Activated CD4-positive, alpha-beta memory T cell treated with anti-CD3 and anti-CD28 coated beads, Interleukin-2, amount 10 ng/mL, durations not matched to agents 7 days and 5 days (primary cell): ENCODE measurements at regions not wholly inside any gene's neighbourhood (a gene's known extent, or its start where the extent isn't known, plus 50 kb on each side); places are given as distances from the start of the nearest gene placed in this dataset.

Source experiments
- CTCF ChIA-PET: fragments of 350-600 bp; sonication (Branson Sonifier 250); formaldehyde crosslinking; loops from one replicate; lab custom pipeline; 2021; ENCODE audit warnings: antibody characterized with exemption, inconsistent platforms; lab: Charles Lee
- POLR2A ChIA-PET: fragments of 350-600 bp; sonication (Branson Sonifier 250); formaldehyde crosslinking; loops from one replicate; lab custom pipeline; 2021; ENCODE audit warnings: antibody characterized with exemption; lab: Charles Lee
- DNase-seq: peaks from one replicate; pipeline ENCODE4 v3.0.0-alpha.2; 2020
- H3K27ac Mint-ChIP-seq: one replicate; pipeline ENCODE4 v1.8.0; 2021; ENCODE audit warnings: mild to moderate bottlenecking, mixed read lengths
- H3K27me3 Mint-ChIP-seq: one replicate; pipeline ENCODE4 v1.8.0; 2021; ENCODE audit warnings: mixed read lengths
- H3K36me3 Mint-ChIP-seq: one replicate; pipeline ENCODE4 v1.8.0; 2021; ENCODE audit warnings: low read depth, mixed read lengths
- H3K4me1 Mint-ChIP-seq: one replicate; pipeline ENCODE4 v1.8.0; 2021; ENCODE audit warnings: mixed read lengths
- H3K4me3 Mint-ChIP-seq: one replicate; pipeline ENCODE4 v1.8.0; 2021; ENCODE audit warnings: mild to moderate bottlenecking, mixed read lengths
- H3K9me3 Mint-ChIP-seq: one replicate; pipeline ENCODE4 v1.8.0; 2021; ENCODE audit warnings: mixed read lengths

- H3K4me1 Mint-ChIP-seq = no peaks in the 10 kb centered on the region
Observed at GRCh38 chr11:80993536-80993935, 1552.7 kb upstream of the TENM4 start.

GRCh38 chr11:80990885-80991284 lies 1550.1 kb upstream of the TENM4 start:
- Mint-ChIP-seq H3K27ac (no peak overlapping the region), H3K9me3 (peaks cover 13% of the 10 kb centered on the region), H3K36me3 (no peaks in the 10 kb centered on the region), H3K4me1 (no peaks in the 10 kb centered on the region), H3K27me3 (no peaks in the 10 kb centered on the region), H3K4me3 (no peak overlapping the region)
- no peak for DNase-seq
- POLR2A ChIA-PET = no interaction called here
- CTCF ChIA-PET = no interaction called here

More at GRCh38 chr11:80993536-80993935, 1552.7 kb upstream of the TENM4 start:
- peaks cover 16% of the 10 kb centered on the region for H3K9me3 Mint-ChIP-seq
- no peak overlapping the region for H3K4me3 Mint-ChIP-seq
- CTCF ChIA-PET = no interaction called here
- POLR2A ChIA-PET = no interaction called here
- no peaks in the 10 kb centered on the region for H3K27me3 Mint-ChIP-seq
- DNase-seq = no peak
- no peak overlapping the region for H3K27ac Mint-ChIP-seq
- no peaks in the 10 kb centered on the region for H3K36me3 Mint-ChIP-seq

- no peak for DNase-seq
- POLR2A ChIA-PET = no interaction called here
- no peak overlapping the region for H3K4me3 Mint-ChIP-seq
- no peaks in the 10 kb centered on the region for H3K4me1 Mint-ChIP-seq
- H3K36me3 Mint-ChIP-seq = no peaks in the 10 kb centered on the region
- peaks cover 15% of the 10 kb centered on the region for H3K9me3 Mint-ChIP-seq
- CTCF ChIA-PET = no interaction called here
- no peaks in the 10 kb centered on the region for H3K27me3 Mint-ChIP-seq
- no peak overlapping the region for H3K27ac Mint-ChIP-seq
Observed at GRCh38 chr11:80987171-80987570, 1546.3 kb upstream of the TENM4 start.

GRCh38 chr11:80986421-80987074 lies 1545.7 kb upstream of the TENM4 start:
- ChIA-PET CTCF (no interaction called here), POLR2A (no interaction called here)
- peaks cover 15% of the 10 kb centered on the region for H3K9me3 Mint-ChIP-seq
- no peaks in the 10 kb centered on the region for H3K36me3 Mint-ChIP-seq
- H3K4me3 Mint-ChIP-seq = no peak overlapping the region
- H3K27ac Mint-ChIP-seq = no peak overlapping the region
- DNase-seq = no peak
- no peaks in the 10 kb centered on the region for H3K4me1 Mint-ChIP-seq
- no peaks in the 10 kb centered on the region for H3K27me3 Mint-ChIP-seq

- Mint-ChIP-seq H3K4me3 (no peak overlapping the region), H3K9me3 (peaks cover 11% of the 10 kb centered on the region), H3K27ac (no peak overlapping the region), H3K36me3 (no peaks in the 10 kb centered on the region), H3K27me3 (no peaks in the 10 kb centered on the region), H3K4me1 (no peaks in the 10 kb centered on the region)
- CTCF ChIA-PET = no interaction called here
- POLR2A ChIA-PET = no interaction called here
- DNase-seq = no peak
Observed at GRCh38 chr11:80980227-80980626, 1539.4 kb upstream of the TENM4 start.

- peaks cover 7% of the 10 kb centered on the region for H3K9me3 Mint-ChIP-seq
- CTCF ChIA-PET = no interaction called here
- no peaks in the 10 kb centered on the region for H3K36me3 Mint-ChIP-seq
- H3K4me1 Mint-ChIP-seq = no peaks in the 10 kb centered on the region
- H3K27ac Mint-ChIP-seq = no peak overlapping the region
- POLR2A ChIA-PET = no interaction called here
- no peaks in the 10 kb centered on the region for H3K27me3 Mint-ChIP-seq
- no peak for DNase-seq
- no peak overlapping the region for H3K4me3 Mint-ChIP-seq
Observed at GRCh38 chr11:80973786-80974185, 1533.0 kb upstream of the TENM4 start.

- Mint-ChIP-seq H3K4me3 (no peak overlapping the region), H3K36me3 (no peaks in the 10 kb centered on the region), H3K27me3 (no peaks in the 10 kb centered on the region), H3K27ac (no peak overlapping the region), H3K4me1 (no peaks in the 10 kb centered on the region), H3K9me3 (peaks cover 6% of the 10 kb centered on the region)
- ChIA-PET POLR2A (no interaction called here), CTCF (no interaction called here)
- no peak for DNase-seq
Observed at GRCh38 chr11:80970037-80970436, 1529.2 kb upstream of the TENM4 start.

- Mint-ChIP-seq H3K27ac (no peak overlapping the region), H3K9me3 (peaks cover 14% of the 10 kb centered on the region), H3K4me3 (no peak overlapping the region), H3K27me3 (no peaks in the 10 kb centered on the region), H3K4me1 (no peaks in the 10 kb centered on the region), H3K36me3 (no peaks in the 10 kb centered on the region)
- no peak for DNase-seq
- ChIA-PET CTCF (no interaction called here), POLR2A (no interaction called here)
Observed at GRCh38 chr11:80967649-80968048, 1526.8 kb upstream of the TENM4 start.

- POLR2A ChIA-PET = no interaction called here
- Mint-ChIP-seq H3K9me3 (peaks cover 17% of the 10 kb centered on the region), H3K36me3 (no peaks in the 10 kb centered on the region), H3K4me1 (no peaks in the 10 kb centered on the region), H3K27me3 (no peaks in the 10 kb centered on the region), H3K27ac (no peak overlapping the region), H3K4me3 (no peak overlapping the region)
- no peak for DNase-seq
- CTCF ChIA-PET = no interaction called here
Observed at GRCh38 chr11:80960381-80961029, 1519.7 kb upstream of the TENM4 start.

GRCh38 chr11:80959751-80960150 lies 1518.9 kb upstream of the TENM4 start:
- Mint-ChIP-seq H3K9me3 (peaks cover 15% of the 10 kb centered on the region), H3K4me3 (no peak overlapping the region), H3K27me3 (no peaks in the 10 kb centered on the region), H3K27ac (no peak overlapping the region), H3K4me1 (no peaks in the 10 kb centered on the region), H3K36me3 (no peaks in the 10 kb centered on the region)
- no peak for DNase-seq
- CTCF ChIA-PET = no interaction called here
- POLR2A ChIA-PET = no interaction called here

GRCh38 chr11:80958987-80959386 lies 1518.2 kb upstream of the TENM4 start:
- Mint-ChIP-seq H3K27me3 (no peaks in the 10 kb centered on the region), H3K4me1 (no peaks in the 10 kb centered on the region), H3K27ac (no peak overlapping the region), H3K4me3 (no peak overlapping the region), H3K36me3 (no peaks in the 10 kb centered on the region), H3K9me3 (peaks cover 12% of the 10 kb centered on the region)
- POLR2A ChIA-PET = no interaction called here
- CTCF ChIA-PET = no interaction called here
- no peak for DNase-seq

- H3K9me3 Mint-ChIP-seq = peaks cover 8% of the 10 kb centered on the region
- no peak overlapping the region for H3K27ac Mint-ChIP-seq
- no peaks in the 10 kb centered on the region for H3K27me3 Mint-ChIP-seq
- H3K4me1 Mint-ChIP-seq = no peaks in the 10 kb centered on the region
- no peak for DNase-seq
- H3K4me3 Mint-ChIP-seq = no peak overlapping the region
- POLR2A ChIA-PET = no interaction called here
- CTCF ChIA-PET = no interaction called here
- no peaks in the 10 kb centered on the region for H3K36me3 Mint-ChIP-seq
Observed at GRCh38 chr11:80958361-80958760, 1517.5 kb upstream of the TENM4 start.

- no peaks in the 10 kb centered on the region for H3K4me1 Mint-ChIP-seq
- ChIA-PET POLR2A (no interaction called here), CTCF (no interaction called here)
- no peak for DNase-seq
- H3K27me3 Mint-ChIP-seq = no peaks in the 10 kb centered on the region
- H3K36me3 Mint-ChIP-seq = no peaks in the 10 kb centered on the region
- H3K4me3 Mint-ChIP-seq = no peak overlapping the region
- no peak overlapping the region for H3K27ac Mint-ChIP-seq
- H3K9me3 Mint-ChIP-seq = peaks cover 9% of the 10 kb centered on the region
Observed at GRCh38 chr11:80955588-80955987, 1514.8 kb upstream of the TENM4 start.

GRCh38 chr11:80948781-80949180 lies 1508.0 kb upstream of the TENM4 start:
- Mint-ChIP-seq H3K9me3 (peaks cover 10% of the 10 kb centered on the region), H3K27me3 (no peaks in the 10 kb centered on the region), H3K27ac (no peak overlapping the region), H3K4me3 (no peak overlapping the region), H3K36me3 (no peaks in the 10 kb centered on the region), H3K4me1 (no peaks in the 10 kb centered on the region)
- CTCF ChIA-PET = no interaction called here
- POLR2A ChIA-PET = no interaction called here
- DNase-seq = no peak
